Astrocyte (in vitro differentiated cells and primary cell): ENCODE measurements at regions not wholly inside any gene's neighbourhood (a gene's known extent, or its start where the extent isn't known, plus 50 kb on each side); places are given as distances from the start of the nearest gene placed in this dataset.

ENCODE experiments used
- DNase-seq: peaks from one replicate; pipeline ENCODE4 v3.0.0-alpha.2; 2010; ENCODE audit warnings: low read depth
- FAIRE-seq: peaks from 2 replicates; lab custom pipeline; 2011; peaks lifted over from hg19 to GRCh38; lab: Jason Lieb, UNC
- H2AFZ ChIP-seq: 2 replicates; pipeline ENCODE4 v1.6.0; 2012; ENCODE audit warnings: low read depth, low read length, inconsistent platforms
- H3K27ac ChIP-seq: 2 replicates; pipeline ENCODE4 v1.5.1; 2011; ENCODE audit warnings: low read depth, low read length, inconsistent platforms
- H3K27me3 ChIP-seq: 2 replicates; pipeline ENCODE4 v1.6.0; 2011; ENCODE audit warnings: low read length, inconsistent platforms; ENCODE audit not compliant: insufficient read depth
- H3K36me3 ChIP-seq: 2 replicates; pipeline ENCODE4 v1.5.1; 2011; ENCODE audit warnings: low read length, inconsistent platforms; ENCODE audit not compliant: insufficient read depth
- H3K4me1 ChIP-seq: 2 replicates; pipeline ENCODE4 v1.5.1; 2011; ENCODE audit warnings: low read length, inconsistent platforms; ENCODE audit not compliant: insufficient read depth
- H3K4me2 ChIP-seq: 2 replicates; pipeline ENCODE4 v1.6.0; 2012; ENCODE audit warnings: low read length, inconsistent platforms
- H3K4me3 ChIP-seq: 2 replicates; pipeline ENCODE4 v1.5.1; 2011; ENCODE audit warnings: low read depth, mild to moderate bottlenecking, low read length, inconsistent platforms; ENCODE audit not compliant: insufficient read depth
- H3K79me2 ChIP-seq: 2 replicates; pipeline ENCODE4 v1.6.0; 2012; ENCODE audit warnings: mild to moderate bottlenecking, low read length, inconsistent platforms; ENCODE audit not compliant: insufficient read depth
- H3K9ac ChIP-seq: 2 replicates; pipeline ENCODE4 v1.6.0; 2012; ENCODE audit warnings: mild to moderate bottlenecking, low read length, inconsistent platforms
- H3K9me3 ChIP-seq: 2 replicates; pipeline ENCODE4 v1.5.1; 2012; ENCODE audit warnings: low read depth, mild to moderate bottlenecking, low read length, inconsistent platforms; ENCODE audit not compliant: insufficient read depth
- H4K20me1 ChIP-seq: 2 replicates; pipeline ENCODE4 v1.6.0; 2012; ENCODE audit warnings: low read length, inconsistent platforms; ENCODE audit not compliant: insufficient read depth
- H3K27ac Mint-ChIP-seq: one replicate; pipeline ENCODE4 v1.8.0; 2021; ENCODE audit warnings: mild to moderate bottlenecking, mixed read lengths; ENCODE audit not compliant: unreplicated experiment
- H3K27me3 Mint-ChIP-seq: one replicate; pipeline ENCODE4 v1.8.0; 2021; ENCODE audit warnings: low read depth, mixed read lengths; ENCODE audit not compliant: unreplicated experiment
- H3K36me3 Mint-ChIP-seq: one replicate; pipeline ENCODE4 v1.8.0; 2021; ENCODE audit warnings: low read depth, mixed read lengths; ENCODE audit not compliant: unreplicated experiment
- H3K4me1 Mint-ChIP-seq: one replicate; pipeline ENCODE4 v1.8.0; 2021; ENCODE audit warnings: low read depth, mixed read lengths; ENCODE audit not compliant: unreplicated experiment
- H3K4me3 Mint-ChIP-seq: one replicate; pipeline ENCODE4 v1.8.0; 2021; ENCODE audit warnings: mild to moderate bottlenecking, moderate library complexity, mixed read lengths; ENCODE audit not compliant: unreplicated experiment
- H3K9me3 Mint-ChIP-seq: one replicate; pipeline ENCODE4 v1.8.0; 2021; ENCODE audit warnings: mild to moderate bottlenecking, mixed read lengths; ENCODE audit not compliant: unreplicated experiment
- CTCF ChIP-seq: IDR thresholded peaks from 2 replicates; pipeline ENCODE4 v1.5.1; 2011; ENCODE audit warnings: low read depth, mild to moderate bottlenecking, inconsistent platforms, low read length, moderate library complexity; ENCODE audit not compliant: insufficient read depth
- EZH2 ChIP-seq: IDR thresholded peaks from 2 replicates; pipeline ENCODE4 v1.6.1; 2012; ENCODE audit warnings: mild to moderate bottlenecking, low read length, inconsistent platforms; ENCODE audit not compliant: insufficient read depth

GRCh38 chr14:81837304-81837703 is 303.7 kb upstream of the SEL1L start:
- no peaks in the 10 kb centered on the region for H3K4me1 Mint-ChIP-seq
- H3K9me3 Mint-ChIP-seq: peaks cover 3% of the 10 kb centered on the region
- H3K36me3 ChIP-seq: no peaks in the 10 kb centered on the region
- DNase-seq (no peak), FAIRE-seq (no peak)
- H3K4me2 ChIP-seq: no peak overlapping the region
- TF ChIP-seq EZH2 (no peak), CTCF (no peak)
- H3K4me1 ChIP-seq: no peaks in the 10 kb centered on the region
- no peak overlapping the region for H3K4me3 ChIP-seq
- H2AFZ ChIP-seq: no peak overlapping the region
- no peaks in the 10 kb centered on the region for H3K27me3 ChIP-seq
- no peak overlapping the region for H3K27ac ChIP-seq
- H4K20me1 ChIP-seq: no peaks in the 10 kb centered on the region
- H3K9ac ChIP-seq: no peak overlapping the region
- H3K9me3 ChIP-seq: peaks cover 3% of the 10 kb centered on the region
- H3K79me2 ChIP-seq: no peaks in the 10 kb centered on the region
- H3K27ac Mint-ChIP-seq: no peak overlapping the region
- no peak overlapping the region for H3K4me3 Mint-ChIP-seq
- no peaks in the 10 kb centered on the region for H3K27me3 Mint-ChIP-seq
- H3K36me3 Mint-ChIP-seq: no peaks in the 10 kb centered on the region

GRCh38 chr14:81839056-81839455 is 305.4 kb upstream of the SEL1L start:
- Histone ChIP-seq H3K79me2 (no peaks in the 10 kb centered on the region), H3K4me1 (no peaks in the 10 kb centered on the region), H3K4me3 (no peak overlapping the region), H3K27ac (no peak overlapping the region), H4K20me1 (no peaks in the 10 kb centered on the region), H3K9ac (no peak overlapping the region), H3K27me3 (no peaks in the 10 kb centered on the region), H3K9me3 (peaks cover 3% of the 10 kb centered on the region), H3K4me2 (no peak overlapping the region), H3K36me3 (no peaks in the 10 kb centered on the region), H2AFZ (no peak overlapping the region)
- Mint-ChIP-seq H3K4me1 (no peaks in the 10 kb centered on the region), H3K27ac (no peak overlapping the region), H3K27me3 (no peaks in the 10 kb centered on the region), H3K9me3 (peaks cover 3% of the 10 kb centered on the region), H3K4me3 (no peak overlapping the region), H3K36me3 (no peaks in the 10 kb centered on the region)
- DNase-seq: no peak
- FAIRE-seq: no peak
- TF ChIP-seq EZH2 (no peak), CTCF (no peak)

GRCh38 chr14:81841346-81841745 is 307.7 kb upstream of the SEL1L start:
- H3K79me2 ChIP-seq: no peaks in the 10 kb centered on the region

More at GRCh38 chr14:81841346-81841745, 307.7 kb upstream of the SEL1L start:
- Histone ChIP-seq H3K27ac (no peak overlapping the region), H3K36me3 (no peaks in the 10 kb centered on the region), H3K4me3 (no peak overlapping the region), H3K4me1 (no peaks in the 10 kb centered on the region), H3K9me3 (peaks cover under 1% of the 10 kb centered on the region), H3K9ac (no peak overlapping the region), H3K4me2 (no peak overlapping the region), H3K27me3 (no peaks in the 10 kb centered on the region), H2AFZ (no peak overlapping the region), H4K20me1 (no peaks in the 10 kb centered on the region)
- no peaks in the 10 kb centered on the region for H3K4me1 Mint-ChIP-seq
- no peak overlapping the region for H3K27ac Mint-ChIP-seq
- no peak for TF ChIP-seq CTCF
- TF ChIP-seq EZH2: no peak
- H3K4me3 Mint-ChIP-seq: no peak overlapping the region
- H3K36me3 Mint-ChIP-seq: no peaks in the 10 kb centered on the region
- peaks cover 3% of the 10 kb centered on the region for H3K9me3 Mint-ChIP-seq
- H3K27me3 Mint-ChIP-seq: no peaks in the 10 kb centered on the region
- DNase-seq (no peak), FAIRE-seq (no peak)
